HepG2 (cell line): ENCODE measurements at regions not wholly inside any gene's neighbourhood (a gene's known extent, or its start where the extent isn't known, plus 50 kb on each side); places are given as distances from the start of the nearest gene placed in this dataset.

Experiments
- ATAC-seq: fragments of 200-7000 bp; cut with Tn5 transposase; 3 replicates; pipeline ENCODE4 v1.9.1; 2020; ENCODE audit warnings: mild to moderate bottlenecking, moderate library complexity
- BruUV-seq: library from RNA; stranded (reverse); fragments of 400-500 nt; replicated peaks from 2 replicates; lab custom pipeline; 2021; lab: Mats Ljungman, UMichigan
- CTCF ChIA-PET: fragments of 300-600 bp; formaldehyde crosslinking; extraction: SDS; loops from one replicate; lab custom pipeline; 2021; ENCODE audit warnings: low total read pairs, inconsistent platforms, low intra/inter-chr PET ratio; lab: Yijun Ruan, JAX
- POLR2A ChIA-PET: fragments of 350-600 bp; sonication (Branson Sonifier 250); formaldehyde crosslinking; loops from one replicate; lab custom pipeline; 2020; ENCODE audit warnings: antibody characterized with exemption, inconsistent platforms; lab: Yijun Ruan, JAX
- DNase-seq: peaks from one replicate; pipeline ENCODE4 v3.0.0-alpha.2; 2015; ENCODE audit warnings: low spot score
- FAIRE-seq: peaks from 3 replicates; lab custom pipeline; 2011; peaks lifted over from hg19 to GRCh38; lab: Jason Lieb, UNC
- H2AFZ ChIP-seq: one replicate; pipeline ENCODE4 v1.6.1; 2011; ENCODE audit warnings: low read length, inconsistent platforms
- H3K27ac ChIP-seq: fragments of 300-600 bp; 3 replicates; pipeline ENCODE4 v1.8.0; 2011; ENCODE audit warnings: mixed run types, mild to moderate bottlenecking, mixed read lengths, low read length, inconsistent platforms; ENCODE audit not compliant: insufficient read depth; ENCODE audit errors: extremely low read length
- H3K27me3 ChIP-seq, 2 experiments: fragments of 200-600 bp in 1 of 2; 2 replicates in 1 of 2; 3 replicates in 1 of 2; pipeline versions ENCODE4 v1.6.0 to v1.8.0; 2011; ENCODE audit warnings: low read length in 2 of 2, mild to moderate bottlenecking in 2 of 2, moderate library complexity in 2 of 2, inconsistent platforms in 1 of 2; ENCODE audit not compliant: insufficient read depth in 2 of 2, control insufficient read depth in 1 of 2
- H3K36me3 ChIP-seq, 2 experiments: fragments of 200-600 bp in 1 of 2; replicated peaks in 1 of 2; 2 replicates in 1 of 2; 3 replicates in 1 of 2; pipeline versions ENCODE4 v1.5.1 to v1.8.0; 2011; ENCODE audit warnings: low read length in 2 of 2, inconsistent platforms in 1 of 2; ENCODE audit not compliant: insufficient read depth in 2 of 2, control insufficient read depth in 1 of 2
- H3K4me1 ChIP-seq: 2 replicates; pipeline ENCODE4 v1.5.1; 2012; ENCODE audit warnings: low read length, inconsistent platforms; ENCODE audit not compliant: insufficient read depth
- H3K4me2 ChIP-seq: 2 replicates; pipeline ENCODE4 v1.6.0; 2011; ENCODE audit warnings: low read depth, low read length, inconsistent platforms
- H3K4me3 ChIP-seq, 3 experiments: fragments of 200-600 bp in 1 of 3; sonication (generic), shearing (Covaris generic) in 1 of 3; replicated peaks in 1 of 3; 2 replicates each; pipeline ENCODE4 v1.5.1; 2011 to 2016; ENCODE audit warnings: low read length in 3 of 3, inconsistent platforms in 2 of 3, low read depth in 2 of 3, mild to moderate bottlenecking in 2 of 3, control low read depth in 1 of 3, mixed read lengths in 1 of 3; ENCODE audit not compliant: insufficient read depth in 1 of 3
- H3K79me2 ChIP-seq: one replicate; pipeline ENCODE4 v1.6.1; 2011; ENCODE audit warnings: low read length, inconsistent platforms; ENCODE audit not compliant: insufficient read depth
- H3K9ac ChIP-seq: 2 replicates; pipeline ENCODE4 v1.6.0; 2011; ENCODE audit warnings: mild to moderate bottlenecking, low read depth, low read length, inconsistent platforms; ENCODE audit not compliant: insufficient read depth
- H3K9me3 ChIP-seq: 2 replicates; pipeline ENCODE4 v1.5.1; 2012; ENCODE audit warnings: mild to moderate bottlenecking, low read length
- H4K20me1 ChIP-seq: 2 replicates; pipeline ENCODE4 v1.6.0; 2011; ENCODE audit warnings: inconsistent platforms, mild to moderate bottlenecking, low read length, moderate library complexity; ENCODE audit not compliant: insufficient read depth
- ADNP ChIP-seq: sonication (generic); formaldehyde crosslinking; IDR thresholded peaks from 2 replicates; pipeline ENCODE4 v1.4.0; 2020; ENCODE audit warnings: missing genetic modification reagents
- CBX2 ChIP-seq, 2 experiments: fragments of 200-600 bp in 1 of 2; sonication (generic); formaldehyde crosslinking in 1 of 2; IDR thresholded peaks; 2 replicates each; pipeline versions ENCODE4 v1.7.0 to v1.8.1; 2018 to 2022; ENCODE audit warnings: low read depth in 2 of 2, low read length in 1 of 2, mild to moderate bottlenecking in 1 of 2, missing genetic modification reagents in 1 of 2
- NR2F1 ChIP-seq, 2 experiments: fragments of 450-650 bp in 1 of 2; formaldehyde crosslinking in 1 of 2; IDR thresholded peaks; 2 replicates each; pipeline versions ENCODE4 v1.5.0 to v1.6.1; 2016 to 2020; ENCODE audit warnings: mild to moderate bottlenecking in 1 of 2, missing compliant biosample characterization in 1 of 2, missing genetic modification reagents in 1 of 2, moderate library complexity in 1 of 2
- NRL ChIP-seq: sonication (generic); formaldehyde crosslinking; IDR thresholded peaks from 2 replicates; pipeline ENCODE4 v1.5.0; 2020; ENCODE audit warnings: missing genetic modification reagents, mild to moderate bottlenecking, moderate library complexity, borderline replicate concordance
- PCBP2 ChIP-seq: fragments of 200-400 bp; formaldehyde crosslinking; optimal IDR thresholded peaks from 2 replicates; pipeline ENCODE3; 2018; ENCODE audit warnings: low read length, low read depth; ENCODE audit not compliant: poor library complexity, severe bottlenecking
- SRSF4 ChIP-seq: fragments of 200-400 bp; formaldehyde crosslinking; IDR thresholded peaks from one replicate; pipeline ENCODE4 v1.6.1; 2018; ENCODE audit warnings: mild to moderate bottlenecking, low read depth, low read length, moderate library complexity; ENCODE audit not compliant: poor library complexity, severe bottlenecking
- ZFP1 ChIP-seq: IDR thresholded peaks from 2 replicates; pipeline ENCODE4 v1.6.1; 2016
- ZNF234 ChIP-seq: sonication (generic); formaldehyde crosslinking; conservative IDR thresholded peaks from 2 replicates; pipeline ENCODE4 v1.5.1; 2020; ENCODE audit warnings: mild to moderate bottlenecking, missing genetic modification reagents
- ZNF280B ChIP-seq: sonication (generic); formaldehyde crosslinking; IDR thresholded peaks from 2 replicates; pipeline ENCODE4 v1.5.0; 2020; ENCODE audit warnings: missing genetic modification reagents, mild to moderate bottlenecking, borderline replicate concordance
- ZNF33A ChIP-seq: sonication (generic); formaldehyde crosslinking; IDR thresholded peaks from 2 replicates; pipeline ENCODE4 v1.5.1; 2020; ENCODE audit warnings: missing genetic modification reagents, mild to moderate bottlenecking, moderate library complexity, borderline replicate concordance
- ZNF773 ChIP-seq: sonication (generic); formaldehyde crosslinking; IDR thresholded peaks from 2 replicates; pipeline ENCODE4 v1.4.0; 2020; ENCODE audit warnings: missing genetic modification reagents, borderline replicate concordance
- ZNF780A ChIP-seq: sonication (generic); formaldehyde crosslinking; IDR thresholded peaks from 2 replicates; pipeline ENCODE4 v1.8.0; 2022; ENCODE audit warnings: mild to moderate bottlenecking, missing genetic modification reagents, moderate library complexity
- WGBS: methylation state at CpG from one replicate; pipeline ENCODE4 v1.1.6; 2017; ENCODE audit warnings: low lambda C conversion rate; 5-methylcytosine and 5-hydroxymethylcytosine counted together
- in situ Hi-C: cut with HindIII; loops from 2 replicates; pipeline ENCODE4 v1.10.0; 2017; ENCODE audit warnings: low pct_unique_long_range_greater_than_20kb; ENCODE audit not compliant: extremely low pct_ligation_motif_present
- intact Hi-C: fragments of 100-400 bp; cut with micrococcal nuclease; formaldehyde crosslinking; loops from one replicate; pipeline ENCODE4 v1.10.0; 2022; ENCODE audit not compliant: unreplicated experiment
- TF ChIP-seq, protein P1 (sequence below): sonication (generic); formaldehyde crosslinking; IDR thresholded peaks from 2 replicates; pipeline ENCODE4 v1.4.0; 2020; ENCODE audit warnings: missing genetic modification reagents

DNA sequence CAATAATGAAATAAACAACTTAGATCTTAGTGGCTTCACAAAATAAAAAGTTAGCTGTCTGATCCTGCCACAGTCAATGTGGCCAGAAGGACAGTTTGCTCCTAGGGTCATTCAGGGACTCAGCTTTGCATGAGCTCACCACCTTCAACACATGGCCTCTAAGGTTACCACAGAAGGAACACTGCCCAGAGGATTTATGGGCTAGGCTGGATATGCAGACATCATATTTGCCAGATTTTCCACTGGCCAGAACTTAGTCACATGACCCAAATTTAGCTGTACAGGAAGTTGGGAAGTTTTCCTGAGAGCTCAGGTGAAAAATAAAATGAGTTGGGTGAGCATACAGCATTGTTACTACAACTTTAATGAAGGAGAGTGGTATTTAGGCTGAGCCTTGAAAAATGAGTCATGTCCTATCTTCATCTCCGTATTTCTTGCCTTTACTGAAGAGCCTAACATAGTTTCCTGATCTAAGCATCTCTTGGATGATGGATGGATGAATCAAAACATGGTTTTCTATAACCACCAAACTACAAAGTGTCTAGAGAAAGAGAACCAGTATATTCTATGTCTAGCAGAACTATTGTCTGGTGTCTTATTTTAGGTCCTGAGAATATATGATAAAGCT is 54.9 kb upstream of the TMEM108 start:
- H3K27me3 ChIP-seq: no peaks in the 10 kb centered on the region
- no TSS peak for BruUV-seq
- TF ChIP-seq CBX2 (IDR thresholded peaks at IDR 0.05; ENCODE audit: low read depth, low read length) (no peak), CBX2 (CRISPR knock-in tag; IDR thresholded peaks at IDR 0.05; ENCODE audit: low read depth) (no peak), ZNF234 (CRISPR knock-in tag) (no peak), ZNF33A (CRISPR knock-in tag) (no peak)
- no peak overlapping the region for H3K4me3 ChIP-seq
- no peak for DNase-seq
- POLR2A ChIA-PET: no interaction called here
- ATAC-seq: no peak
- 4% methylated on average over 1 of the region's 1 CpG for WGBS
- H3K9ac ChIP-seq: no peak overlapping the region
- intact Hi-C loops (no loop called here), in situ Hi-C loops (no loop called here)
- H3K27ac ChIP-seq: no peak overlapping the region
- H2AFZ ChIP-seq: no peak overlapping the region
- FAIRE-seq: no peak
- H3K79me2 ChIP-seq: no peaks in the 10 kb centered on the region
- CTCF ChIA-PET: no interaction called here
- no peaks in the 10 kb centered on the region for H3K36me3 ChIP-seq
- no peaks in the 10 kb centered on the region for H3K4me1 ChIP-seq
- H3K4me2 ChIP-seq: no peak overlapping the region
- no peaks in the 10 kb centered on the region for H3K9me3 ChIP-seq
- no peaks in the 10 kb centered on the region for H4K20me1 ChIP-seq

DNA sequence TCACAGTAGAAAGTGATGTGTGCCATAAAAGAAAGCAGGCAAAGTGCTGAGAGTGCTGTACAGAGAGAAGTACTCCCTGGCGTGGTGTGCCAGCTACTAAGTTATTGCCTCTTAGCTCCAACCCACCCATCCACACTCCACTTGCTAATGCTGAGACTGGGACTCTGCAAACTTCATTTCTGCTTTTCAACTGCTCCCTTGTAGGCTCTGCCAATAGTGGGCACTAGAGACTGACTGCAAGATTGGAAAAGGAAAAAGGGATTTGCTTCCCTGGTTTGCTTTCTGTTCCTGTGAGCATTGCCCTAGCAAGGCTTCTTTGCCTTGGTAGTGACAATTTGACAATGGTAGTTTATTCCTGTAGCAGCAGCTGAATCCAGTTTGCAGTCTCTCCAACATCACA is 56.5 kb upstream of the TMEM108 start:
- CTCF ChIA-PET: no interaction called here
- Histone ChIP-seq H3K36me3 (no peaks in the 10 kb centered on the region), H4K20me1 (no peaks in the 10 kb centered on the region), H3K9me3 (no peaks in the 10 kb centered on the region), H3K27ac (no peak overlapping the region), H3K4me1 (no peaks in the 10 kb centered on the region), H3K9ac (no peak overlapping the region), H3K27me3 (no peaks in the 10 kb centered on the region), H3K4me2 (no peak overlapping the region), H3K79me2 (no peaks in the 10 kb centered on the region), H2AFZ (no peak overlapping the region), H3K4me3 (no peak overlapping the region)
- 11% methylated on average over 1 of the region's 1 CpG for WGBS
- BruUV-seq: no TSS peak
- in situ Hi-C loops: no loop called here
- no peak for FAIRE-seq
- ATAC-seq: no peak
- intact Hi-C loops: no loop called here
- no peak for DNase-seq
- POLR2A ChIA-PET: no interaction called here
- TF ChIP-seq, protein P1, sequence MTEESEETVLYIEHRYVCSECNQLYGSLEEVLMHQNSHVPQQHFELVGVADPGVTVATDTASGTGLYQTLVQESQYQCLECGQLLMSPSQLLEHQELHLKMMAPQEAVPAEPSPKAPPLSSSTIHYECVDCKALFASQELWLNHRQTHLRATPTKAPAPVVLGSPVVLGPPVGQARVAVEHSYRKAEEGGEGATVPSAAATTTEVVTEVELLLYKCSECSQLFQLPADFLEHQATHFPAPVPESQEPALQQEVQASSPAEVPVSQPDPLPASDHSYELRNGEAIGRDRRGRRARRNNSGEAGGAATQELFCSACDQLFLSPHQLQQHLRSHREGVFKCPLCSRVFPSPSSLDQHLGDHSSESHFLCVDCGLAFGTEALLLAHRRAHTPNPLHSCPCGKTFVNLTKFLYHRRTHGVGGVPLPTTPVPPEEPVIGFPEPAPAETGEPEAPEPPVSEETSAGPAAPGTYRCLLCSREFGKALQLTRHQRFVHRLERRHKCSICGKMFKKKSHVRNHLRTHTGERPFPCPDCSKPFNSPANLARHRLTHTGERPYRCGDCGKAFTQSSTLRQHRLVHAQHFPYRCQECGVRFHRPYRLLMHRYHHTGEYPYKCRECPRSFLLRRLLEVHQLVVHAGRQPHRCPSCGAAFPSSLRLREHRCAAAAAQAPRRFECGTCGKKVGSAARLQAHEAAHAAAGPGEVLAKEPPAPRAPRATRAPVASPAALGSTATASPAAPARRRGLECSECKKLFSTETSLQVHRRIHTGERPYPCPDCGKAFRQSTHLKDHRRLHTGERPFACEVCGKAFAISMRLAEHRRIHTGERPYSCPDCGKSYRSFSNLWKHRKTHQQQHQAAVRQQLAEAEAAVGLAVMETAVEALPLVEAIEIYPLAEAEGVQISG (CRISPR knock-in tag): no peak
- TF ChIP-seq NR2F1 (CRISPR knock-in tag; IDR thresholded peaks at IDR 0.05): no peak
- TF ChIP-seq SRSF4: no peak
- no peak for TF ChIP-seq ZNF780A
- TF ChIP-seq NRL: no peak
- TF ChIP-seq PCBP2: no peak
- TF ChIP-seq ZFP1 (CRISPR knock-in tag): no peak
- no peak for TF ChIP-seq ZNF773 (CRISPR knock-in tag)
- no peak for TF ChIP-seq ZNF280B (CRISPR knock-in tag)
- TF ChIP-seq ADNP (CRISPR knock-in tag): no peak
